Posterior cingulate gyrus (tissue), 11 donors: ENCODE measurements at regions not wholly inside any gene's neighbourhood (a gene's known extent, or its start where the extent isn't known, plus 50 kb on each side); places are given as distances from the start of the nearest gene placed in this dataset.
A peak's percentile ranks its signal among the peaks of the same experiment; 100 is the strongest.

Experiments
- DNase-seq, 10 donors: peaks; one replicate each; pipeline versions ENCODE4 v3.0.0 to v3.0.0-alpha.2; 2020 to 2021; ENCODE audit warnings: mixed read lengths in 3 of 10
- intact Hi-C: fragments of 100-400 bp; cut with DNase I; formaldehyde crosslinking; loops from one replicate; pipeline ENCODE4 v1.15.1; 2023

DNA sequence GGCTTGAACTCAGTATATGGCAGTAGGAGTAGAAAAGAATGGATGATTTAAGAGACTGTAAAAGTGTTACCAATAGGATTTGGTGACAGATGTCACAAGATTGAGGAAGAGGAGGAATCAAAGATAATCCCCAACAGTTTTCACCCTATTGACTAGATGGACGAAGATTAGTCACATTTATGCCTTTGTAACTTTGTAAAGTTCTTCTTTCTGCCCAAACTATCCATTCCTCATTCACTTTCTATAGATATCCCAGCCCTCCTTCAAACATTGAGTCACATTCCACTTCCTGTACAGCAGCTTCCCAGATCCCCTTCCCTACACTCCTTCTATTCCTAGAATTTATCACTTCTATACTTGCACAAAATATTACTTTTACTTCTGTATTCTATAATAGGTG is 207.9 kb downstream of the BTG1 start:
- intact Hi-C loops, result no loop called here
- DNase-seq, result no peak

DNA sequence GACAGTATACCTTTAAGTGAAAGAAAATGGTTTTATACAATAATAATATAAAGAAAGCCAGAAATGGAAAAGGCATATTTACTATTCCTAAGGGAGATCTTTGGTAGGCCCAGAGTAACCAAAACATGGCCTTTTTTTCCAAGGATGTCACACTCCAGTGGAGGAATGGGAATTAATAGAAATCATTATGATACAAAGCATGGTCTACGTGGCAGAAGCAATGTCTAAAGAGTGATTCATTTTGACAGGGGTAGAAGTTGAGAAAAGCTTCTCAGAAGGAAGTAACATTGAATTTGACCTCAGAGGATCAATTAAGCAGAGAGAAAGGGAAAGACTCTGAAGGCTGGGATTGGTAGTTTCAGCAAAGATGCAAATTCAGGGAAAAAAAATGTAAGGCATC is 208.6 kb downstream of the BTG1 start:
- DNase-seq, result no peak
- intact Hi-C loops, result no loop called here

DNA sequence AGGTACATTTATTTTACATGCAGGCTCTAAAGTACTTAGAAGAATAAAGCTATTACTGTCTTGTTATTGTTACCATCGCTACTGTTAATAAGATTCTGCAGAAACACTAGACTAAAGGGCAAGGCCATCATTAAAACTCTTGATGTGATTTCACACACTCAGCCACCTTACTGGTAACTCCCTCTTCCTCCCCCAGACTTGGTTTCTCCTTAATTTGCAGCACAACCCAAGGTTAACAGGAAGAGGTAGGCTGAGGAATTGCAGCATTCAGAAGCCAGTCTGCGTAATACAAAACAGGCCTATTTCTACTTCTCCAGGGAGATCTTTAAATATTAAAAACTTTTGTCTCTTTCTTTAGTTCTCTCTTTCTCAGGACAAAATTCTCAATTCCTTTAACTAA is 210.3 kb downstream of the BTG1 start:
- no peak for DNase-seq
- intact Hi-C loops, result no loop called here

DNA sequence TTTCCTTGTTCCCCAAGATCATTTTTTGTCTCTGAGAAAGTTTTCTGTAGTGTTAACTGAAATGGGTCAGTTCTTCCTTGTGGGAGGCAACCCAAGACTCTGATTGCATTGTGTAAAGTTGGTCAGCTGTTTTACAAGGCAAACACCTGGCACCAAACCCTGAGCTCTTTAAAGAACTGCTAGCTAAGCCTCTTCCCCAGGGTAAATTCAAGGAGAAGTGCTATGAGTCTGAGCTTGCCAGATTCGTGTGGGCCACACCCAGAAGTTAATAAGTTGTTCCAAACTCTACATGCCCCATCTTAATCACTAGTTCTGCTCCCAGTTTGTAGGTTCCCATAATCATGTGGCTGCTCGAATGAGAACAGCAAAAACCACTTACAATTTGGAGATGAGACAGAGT is 214.5 kb downstream of the BTG1 start:
- intact Hi-C loops, result no loop called here
- DNase-seq, result no peak

DNA sequence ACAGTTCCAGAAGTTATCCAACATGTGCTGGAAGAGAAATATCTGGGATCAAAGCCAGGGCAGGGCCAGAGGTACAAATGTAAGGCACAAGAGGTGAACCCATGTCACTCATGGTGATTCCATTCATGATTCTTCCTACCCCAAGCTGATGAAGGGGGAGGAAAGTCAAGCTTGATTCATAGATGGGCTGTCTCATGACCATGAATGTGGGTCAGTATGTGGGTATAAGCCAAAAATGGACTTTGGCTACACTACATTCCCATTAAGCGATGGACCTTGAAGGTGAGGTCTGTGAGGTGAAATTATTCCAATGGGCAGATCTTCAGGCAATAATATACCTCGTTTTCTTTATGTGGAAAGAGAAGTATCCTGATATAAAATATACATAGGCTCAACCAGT is 217.1 kb downstream of the BTG1 start:
- no peak for DNase-seq
- intact Hi-C loops, result no loop called here

DNA sequence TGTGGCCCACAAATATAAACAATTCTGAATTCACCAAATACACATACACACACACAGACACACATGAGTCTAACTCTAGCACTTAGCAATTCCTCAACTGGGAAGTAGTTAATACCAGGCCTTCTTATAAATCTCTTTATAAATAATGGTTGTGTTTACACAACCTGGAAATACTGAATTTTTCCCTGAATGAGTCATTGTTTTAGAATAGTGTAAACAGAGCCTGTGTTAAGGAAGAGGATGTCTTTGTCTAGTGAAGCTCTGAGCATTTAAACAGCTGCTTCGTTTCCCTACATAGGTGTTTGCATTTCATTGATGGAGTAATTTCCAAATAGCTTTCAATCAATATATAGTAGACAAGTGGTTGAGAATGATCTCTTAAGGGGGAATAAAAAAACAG is 218.8 kb downstream of the BTG1 start:
- intact Hi-C loops, result no loop called here
- no peak for DNase-seq

DNA sequence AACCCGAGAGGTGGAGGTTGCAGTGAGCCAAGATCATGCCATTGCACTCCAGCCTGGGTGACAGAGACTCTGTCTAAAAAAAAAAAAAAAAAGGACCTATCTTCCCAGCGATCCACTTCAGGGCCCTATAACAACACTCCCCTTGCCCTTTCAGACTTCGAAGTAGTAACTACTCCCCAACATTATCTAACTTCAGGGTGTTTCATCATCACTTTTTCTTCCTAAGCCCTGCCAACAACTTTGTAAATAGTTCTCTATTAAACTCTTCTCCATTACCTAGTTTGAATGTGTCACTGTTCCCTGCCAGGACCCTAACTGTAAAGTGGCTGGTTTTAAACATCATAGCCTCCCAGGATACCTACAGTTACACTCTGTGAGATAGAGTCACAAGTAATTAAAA is 220.8 kb downstream of the BTG1 start:
- intact Hi-C loops, result no loop called here
- DNase-seq, result no peak

DNA sequence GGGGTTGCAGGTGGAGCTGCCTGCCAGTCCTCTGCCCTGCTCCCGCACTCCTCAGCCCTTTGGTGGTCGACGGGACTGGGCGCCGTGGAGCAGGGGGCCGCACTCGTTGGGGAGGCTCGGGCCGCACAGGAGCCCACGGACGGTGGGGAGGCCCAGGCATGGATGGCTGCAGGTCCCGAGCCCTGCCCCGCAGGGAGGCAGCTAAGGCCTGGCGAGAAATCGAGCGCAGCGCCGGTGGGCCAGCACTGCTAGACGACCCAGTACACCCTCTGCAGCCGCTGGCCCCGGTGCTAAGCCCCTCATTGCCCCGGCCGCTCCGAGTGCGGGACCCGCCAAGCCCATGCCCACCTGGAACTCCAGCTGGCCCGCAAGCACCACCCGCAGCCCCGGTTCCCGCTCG is 221.8 kb downstream of the BTG1 start:
- peak in 3 of 10 donors; percentile 65 to 83 (median 72) for DNase-seq
- intact Hi-C loops, result no loop called here

DNA sequence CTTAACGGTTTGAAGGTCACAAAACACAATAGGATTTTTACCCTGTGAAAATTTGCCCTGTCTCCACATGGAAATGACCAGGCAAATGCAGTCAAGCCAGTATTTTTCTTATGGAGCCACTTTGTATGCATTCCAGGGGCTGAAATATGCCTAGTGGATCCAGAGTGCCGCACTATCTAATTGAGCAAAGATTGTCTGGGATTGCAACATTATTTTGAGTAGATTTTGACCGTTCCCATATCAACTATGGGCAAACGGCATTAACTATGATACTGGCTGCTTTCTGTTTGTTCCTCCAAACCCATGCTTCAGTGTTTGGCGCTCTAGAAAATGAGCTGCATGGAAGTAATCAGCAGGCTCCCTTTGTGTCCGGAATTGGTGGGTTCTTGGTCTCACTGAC is 223.0 kb downstream of the BTG1 start:
- DNase-seq, result no peak
- intact Hi-C loops, result no loop called here

DNA sequence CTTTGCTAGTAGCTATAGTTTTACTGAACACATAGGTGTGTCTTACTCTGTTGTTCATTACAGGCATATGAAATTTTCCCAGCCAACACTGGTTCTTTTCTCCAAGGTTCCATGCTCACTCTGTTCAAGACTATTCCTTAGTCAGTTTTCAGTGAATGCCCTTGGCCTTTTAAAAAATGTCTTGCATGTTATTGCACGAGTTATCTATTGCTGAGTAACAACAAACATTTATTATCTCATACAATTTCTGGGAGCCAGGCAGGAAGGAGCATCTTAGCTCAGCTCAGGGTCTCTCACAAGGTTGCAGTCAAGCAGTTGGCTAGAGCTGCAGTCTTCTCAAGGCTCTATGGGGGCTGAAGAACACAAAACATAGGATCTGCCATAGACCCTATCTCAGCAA is 223.5 kb downstream of the BTG1 start:
- intact Hi-C loops, result no loop called here
- no peak for DNase-seq

DNA sequence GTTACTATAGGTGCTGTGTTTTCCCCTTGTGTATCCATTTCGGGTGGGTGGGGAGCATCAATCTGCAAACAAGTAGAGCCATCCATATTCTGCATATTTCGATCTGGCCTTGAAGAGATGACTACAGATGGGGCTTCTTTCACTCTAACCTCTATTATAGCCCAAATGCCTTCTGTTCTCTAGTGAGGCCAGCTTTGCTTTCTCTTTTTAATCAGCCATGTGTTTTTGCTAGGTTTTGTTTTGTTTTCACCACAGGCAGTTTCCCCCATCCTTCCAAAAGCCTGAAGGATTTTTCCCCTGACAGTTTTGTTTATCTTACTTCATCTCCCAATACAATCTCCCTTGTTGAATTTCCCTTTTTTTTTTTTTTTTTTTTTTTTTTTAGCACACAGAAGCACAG is 224.1 kb downstream of the BTG1 start:
- DNase-seq, result no peak
- intact Hi-C loops, result no loop called here

DNA sequence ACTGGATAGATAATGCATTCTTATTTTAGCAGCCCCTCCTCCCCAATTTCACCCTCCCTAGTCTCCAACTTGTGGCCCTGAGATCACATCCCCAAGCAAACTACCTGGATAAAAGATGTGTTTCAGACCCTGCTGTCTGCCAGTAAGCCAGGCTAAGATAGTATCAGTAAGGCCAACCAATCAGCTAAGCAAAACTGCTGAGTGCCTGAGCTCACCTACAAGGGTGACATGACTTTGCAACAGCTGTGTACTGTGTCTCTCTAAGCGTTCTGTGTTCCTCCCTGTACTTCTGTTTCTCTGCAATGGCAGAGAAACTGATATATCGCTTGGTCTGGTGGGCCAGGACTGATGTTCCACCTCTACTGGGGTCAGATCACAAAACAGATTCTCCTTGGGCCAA is 224.9 kb downstream of the BTG1 start:
- intact Hi-C loops, result no loop called here
- DNase-seq, result no peak

DNA sequence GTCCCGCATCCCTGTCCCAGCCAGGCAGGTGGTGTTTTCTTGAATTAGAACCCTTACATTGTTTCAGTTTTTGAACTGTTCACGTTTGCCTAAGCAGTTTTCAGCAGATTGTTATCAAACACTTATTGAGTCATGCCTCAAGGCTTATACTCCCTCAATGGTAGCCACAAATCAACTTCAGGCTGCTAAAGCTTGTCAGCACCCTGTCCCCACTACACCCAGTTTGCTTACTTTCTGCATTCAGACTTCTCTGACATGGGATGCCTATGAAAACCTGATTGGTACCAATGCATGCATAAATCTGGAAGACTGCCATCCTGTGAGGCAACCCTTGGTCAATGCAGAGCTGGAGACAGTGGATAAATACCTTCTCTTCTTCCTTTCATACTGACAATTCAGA is 225.4 kb downstream of the BTG1 start:
- DNase-seq, result no peak
- intact Hi-C loops, result no loop called here

DNA sequence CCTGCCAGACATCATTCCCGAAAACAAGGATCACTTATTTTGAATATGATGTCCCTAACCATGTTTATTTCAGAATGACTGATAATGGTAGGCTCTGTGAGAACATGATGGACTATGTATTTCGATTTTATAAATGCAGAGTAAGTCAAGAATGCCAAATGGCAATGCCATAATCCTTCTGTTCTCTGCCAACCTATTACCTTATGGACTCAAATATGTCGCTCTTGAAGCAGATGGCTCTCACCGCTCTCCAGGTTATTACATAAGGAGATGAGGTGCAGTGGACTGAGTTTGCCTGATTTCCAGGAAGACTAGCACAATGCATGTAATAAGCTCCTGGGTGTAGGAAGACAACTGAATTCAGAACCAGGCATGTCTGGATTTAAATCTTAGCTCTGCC is 227.2 kb downstream of the BTG1 start:
- no peak for DNase-seq
- intact Hi-C loops, result no loop called here

DNA sequence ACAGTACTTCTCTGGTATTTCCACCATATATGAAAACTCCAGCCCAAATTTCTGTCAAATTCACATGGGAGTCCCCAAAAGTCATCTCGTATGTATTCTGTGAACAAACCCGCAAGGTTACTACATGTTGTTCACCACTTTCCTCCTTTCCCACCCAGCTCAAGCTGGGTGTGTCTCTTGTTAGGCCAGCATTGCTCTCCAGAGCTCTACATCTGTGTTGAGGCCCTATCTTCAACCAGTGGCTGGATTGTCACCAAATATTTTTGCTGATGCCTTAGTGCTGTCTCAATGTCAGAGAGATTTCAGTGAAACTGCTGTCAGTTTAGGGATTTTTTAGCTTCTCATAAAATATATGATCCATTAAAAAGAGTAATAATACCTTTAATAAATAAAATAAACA is 230.9 kb downstream of the BTG1 start:
- intact Hi-C loops, result no loop called here
- no peak for DNase-seq

DNA sequence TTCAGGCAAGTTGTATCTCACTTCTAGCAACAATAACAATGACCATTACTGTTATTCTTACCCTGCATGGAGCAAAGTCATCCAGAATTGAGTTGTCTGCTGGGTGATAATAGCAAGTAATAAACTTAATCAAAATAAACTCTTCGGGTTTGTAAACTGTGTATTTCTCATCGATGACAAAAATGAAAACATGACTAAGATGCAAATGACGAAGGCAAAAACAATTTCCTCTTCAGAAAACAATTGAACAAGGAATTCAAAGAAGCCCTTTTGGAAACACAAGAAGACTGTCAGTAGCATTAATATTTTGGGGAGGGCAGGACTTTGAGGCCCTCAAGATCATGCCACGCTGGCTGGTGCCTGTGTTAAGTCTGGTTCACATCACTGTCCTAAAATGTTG is 232.0 kb downstream of the BTG1 start:
- intact Hi-C loops, result no loop called here

DNA sequence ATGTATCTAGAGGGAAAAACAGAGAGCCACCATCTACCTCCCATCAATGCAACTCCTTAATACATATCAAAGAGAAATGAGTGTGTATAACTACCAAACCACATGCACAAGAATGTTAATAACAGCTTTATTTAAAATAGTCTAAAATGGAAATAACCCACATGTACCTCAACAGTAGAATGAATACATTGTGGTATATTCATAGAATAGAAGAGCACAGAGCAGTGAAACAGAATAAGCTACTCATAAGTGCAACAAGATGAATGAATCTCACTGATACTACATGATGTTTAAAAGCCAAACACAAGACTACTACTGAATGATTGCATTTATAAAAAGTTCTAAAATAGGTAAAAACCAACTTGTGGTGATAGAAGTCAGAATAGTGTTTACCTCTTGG is 232.5 kb downstream of the BTG1 start:
- DNase-seq, result no peak

More for the DNA sequence above, 232.0 kb downstream of the BTG1 start:
- no peak for DNase-seq

DNA sequence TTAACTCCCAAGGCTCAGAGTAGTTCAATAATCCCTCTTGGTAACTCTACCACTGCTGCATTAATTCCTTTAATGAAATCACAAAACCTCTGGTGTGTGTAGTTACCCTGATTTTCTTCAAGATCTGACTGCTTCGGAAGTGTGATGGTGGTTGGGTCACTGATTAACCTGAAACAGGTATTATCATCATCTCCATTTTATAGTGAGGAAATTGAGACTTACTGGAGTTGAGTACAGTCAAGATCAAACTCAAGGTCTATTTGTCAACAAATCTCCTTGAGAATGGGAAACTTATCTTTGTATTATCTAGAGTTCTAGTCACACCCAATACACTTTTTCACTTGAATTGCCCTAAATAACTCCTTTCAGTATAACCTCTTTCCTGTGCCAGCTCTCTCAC is 233.5 kb downstream of the BTG1 start:
- intact Hi-C loops, result no loop called here
- no peak for DNase-seq

More for the DNA sequence above, 232.5 kb downstream of the BTG1 start:
- intact Hi-C loops, result no loop called here

DNA sequence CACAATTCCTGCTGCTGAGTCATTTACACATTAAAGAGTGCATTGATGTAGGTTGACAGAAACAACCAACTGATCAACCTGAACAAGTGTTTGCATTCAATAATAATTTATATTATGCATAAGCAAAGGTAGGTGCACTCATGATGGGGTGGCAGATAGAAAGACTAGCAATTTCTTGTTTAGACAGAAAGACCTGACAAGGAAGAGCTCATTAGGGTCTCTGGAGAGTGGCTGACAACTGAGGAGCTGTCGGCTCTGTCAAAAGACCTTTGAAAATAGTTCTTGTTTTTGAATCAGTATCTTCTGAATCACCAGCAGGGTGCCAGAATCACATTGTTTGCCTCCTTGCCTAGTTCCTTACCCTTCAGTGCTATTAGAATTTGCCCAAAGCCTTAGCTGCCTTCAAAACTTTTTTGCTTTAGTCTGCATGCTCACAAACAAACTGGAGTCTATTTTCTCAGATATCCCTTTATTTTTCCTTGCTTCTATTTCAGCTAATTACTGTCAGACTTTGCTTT is 234.7 kb downstream of the BTG1 start:
- DNase-seq, result no peak
- intact Hi-C loops, result no loop called here

DNA sequence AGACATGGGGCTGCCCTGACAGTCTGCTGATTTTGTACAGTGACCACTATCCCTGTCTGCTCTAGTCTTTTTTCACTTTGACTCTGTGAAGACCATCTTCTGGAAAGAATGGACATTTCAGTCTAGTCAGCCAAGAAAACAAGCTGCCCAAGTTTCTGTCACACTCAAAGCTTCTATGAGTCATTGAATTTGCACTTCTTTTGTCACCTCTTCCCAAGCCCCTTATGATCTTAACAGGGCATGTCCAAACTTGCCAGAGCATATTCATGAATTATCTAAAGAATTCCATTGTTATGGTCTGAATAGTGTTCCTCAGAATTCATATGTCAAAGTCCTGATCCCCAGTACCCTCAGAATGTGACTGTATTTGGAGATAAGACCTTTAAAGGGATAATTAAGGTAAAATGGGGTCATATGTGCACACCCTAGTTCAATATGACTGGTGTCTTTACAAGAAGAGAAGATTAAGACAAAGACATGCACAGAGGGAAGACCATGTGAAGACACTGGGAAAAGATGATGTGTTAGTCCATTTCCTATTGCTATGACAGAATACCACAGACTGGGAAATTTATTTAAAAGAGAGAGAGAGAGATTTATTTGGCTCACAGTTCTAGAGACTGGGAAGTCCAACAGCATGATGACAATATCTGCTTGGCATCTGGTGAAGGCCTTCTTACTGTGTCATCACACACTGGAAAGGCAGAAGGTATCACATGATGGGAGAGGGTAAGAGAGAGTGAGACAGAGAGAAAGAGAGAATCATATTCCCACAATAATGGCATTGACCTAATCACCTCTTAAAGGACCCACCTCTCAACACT is 242.6 kb downstream of the BTG1 start:
- intact Hi-C loops, result no loop called here
- DNase-seq, result no peak

DNA sequence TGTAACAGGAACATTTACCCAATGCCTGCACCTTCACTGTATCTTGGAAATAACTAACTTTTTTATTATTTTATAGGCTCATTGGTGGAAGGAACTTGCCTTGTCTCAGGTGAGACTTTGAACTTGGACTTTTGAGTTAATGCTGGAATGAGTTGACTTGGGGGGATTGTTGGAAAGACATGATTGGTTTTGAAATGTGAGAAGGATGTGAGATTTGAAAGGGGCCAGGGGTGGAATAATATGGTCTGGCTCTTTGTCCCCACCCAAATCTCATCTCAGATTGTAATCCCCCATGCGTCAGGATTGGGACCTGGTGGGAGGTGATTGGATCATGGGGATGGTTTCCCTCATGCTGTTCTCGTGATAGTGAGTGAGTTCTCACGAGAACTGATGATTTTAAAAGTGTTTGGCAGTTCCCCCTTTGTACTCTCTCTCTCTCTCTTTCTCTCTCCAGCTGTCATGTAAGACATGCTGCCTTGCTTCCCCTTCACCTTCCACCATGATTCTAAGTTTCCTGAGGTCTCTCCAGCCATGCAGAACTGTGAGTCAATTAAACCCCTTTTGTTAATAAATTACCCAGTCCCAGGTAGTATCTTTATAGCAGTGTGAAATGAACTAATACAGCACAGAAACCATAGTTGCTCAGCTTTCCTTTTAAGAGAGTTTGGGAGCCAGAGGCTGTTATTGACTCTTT is 244.1 kb downstream of the BTG1 start:
- no peak for DNase-seq
- intact Hi-C loops, result no loop called here

DNA sequence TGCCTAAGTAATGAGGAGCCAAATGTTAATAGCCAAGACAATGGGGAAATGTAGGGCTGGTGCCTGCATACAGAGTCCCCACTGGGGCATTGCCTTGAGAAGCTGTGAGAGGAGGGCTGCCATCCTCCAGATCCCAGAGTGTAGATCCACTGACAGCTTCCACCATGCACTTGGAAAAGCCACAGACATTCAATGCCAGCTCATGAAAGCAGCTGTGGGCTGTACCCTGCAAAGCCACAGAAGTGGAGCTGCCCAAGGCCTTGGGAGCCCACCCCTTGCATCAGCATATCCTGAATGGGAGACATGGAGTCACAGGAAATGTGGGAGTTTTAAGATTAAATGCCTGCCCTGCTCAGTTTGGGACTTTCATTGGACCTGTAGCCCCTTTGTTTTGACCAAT is 244.7 kb downstream of the BTG1 start:
- intact Hi-C loops, result no loop called here
- DNase-seq, result no peak
